ENCODE measurements at regions not wholly inside any gene's neighbourhood (a gene's known extent, or its start where the extent isn't known, plus 50 kb on each side); places are given as distances from the start of the nearest gene placed in this dataset.

- CTCF ChIA-PET = no interaction called here
- no peak for TF ChIP-seq CTCF (IDR thresholded peaks at IDR 0.05; ENCODE audit: control extremely low read depth, extremely low read depth, low read depth, missing control alignments)
Observed at GRCh38 chr20:56786503-56786902, 157.4 kb downstream of the TFAP2C start.

GRCh38 chr20:56788041-56788670 is 159.1 kb downstream of the TFAP2C start:
- ChIA-PET POLR2A (no interaction called here), CTCF (no interaction called here)
- TF ChIP-seq CTCF (IDR thresholded peaks at IDR 0.05; ENCODE audit: control extremely low read depth, extremely low read depth, low read depth, missing control alignments) = no peak
- no peak for DNase-seq (ENCODE audit: extremely low spot score)

More at GRCh38 chr20:56786503-56786902, 157.4 kb downstream of the TFAP2C start:
- POLR2A ChIA-PET = no interaction called here
- DNase-seq (ENCODE audit: extremely low spot score) = no peak

GRCh38 chr20:56788671-56789610 is 159.8 kb downstream of the TFAP2C start:
- POLR2A ChIA-PET = no interaction called here
- TF ChIP-seq CTCF (IDR thresholded peaks at IDR 0.05; ENCODE audit: control extremely low read depth, extremely low read depth, low read depth, missing control alignments) = no peak
- no peak for DNase-seq (ENCODE audit: extremely low spot score)
- CTCF ChIA-PET = no interaction called here

GRCh38 chr20:56793916-56794315 is 164.8 kb downstream of the TFAP2C start:
- ChIA-PET POLR2A (no interaction called here), CTCF (no interaction called here)
- DNase-seq (ENCODE audit: extremely low spot score) = no peak
- TF ChIP-seq CTCF (IDR thresholded peaks at IDR 0.05; ENCODE audit: control extremely low read depth, extremely low read depth, low read depth, missing control alignments) = no peak

GRCh38 chr20:56795492-56795891 is 166.4 kb downstream of the TFAP2C start:
- TF ChIP-seq CTCF (IDR thresholded peaks at IDR 0.05; ENCODE audit: control extremely low read depth, extremely low read depth, low read depth, missing control alignments) = no peak
- POLR2A ChIA-PET = no interaction called here
- CTCF ChIA-PET = no interaction called here
- DNase-seq (ENCODE audit: extremely low spot score) = no peak

- no peak for TF ChIP-seq CTCF (IDR thresholded peaks at IDR 0.05; ENCODE audit: control extremely low read depth, extremely low read depth, low read depth, missing control alignments)
- DNase-seq (ENCODE audit: extremely low spot score) = no peak
- CTCF ChIA-PET = no interaction called here
- POLR2A ChIA-PET = no interaction called here
Observed at GRCh38 chr20:56796345-56796744, 167.2 kb downstream of the TFAP2C start.
